Brain microvascular endothelial cell (primary cell): ENCODE measurements at regions not wholly inside any gene's neighbourhood (a gene's known extent, or its start where the extent isn't known, plus 50 kb on each side); places are given as distances from the start of the nearest gene placed in this dataset.

Experiments
- DNase-seq: peaks from one replicate; pipeline ENCODE4 v3.0.0-alpha.2; 2020
- H3K27ac ChIP-seq: fragments of 250-450 bp; sonication (Bioruptor Pico); 2 replicates; pipeline ENCODE4 v1.5.1; 2020; ENCODE audit warnings: mild to moderate bottlenecking, moderate library complexity
- H3K27me3 ChIP-seq: fragments of 250-450 bp; sonication (Bioruptor Pico); replicated peaks from 2 replicates; pipeline ENCODE4 v1.5.1; 2020; ENCODE audit warnings: mild to moderate bottlenecking
- H3K36me3 ChIP-seq: fragments of 250-450 bp; sonication (Bioruptor Pico); replicated peaks from 2 replicates; pipeline ENCODE4 v1.5.1; 2020; ENCODE audit warnings: mild to moderate bottlenecking
- H3K4me3 ChIP-seq: 2 replicates; pipeline ENCODE4 v1.5.1; 2011; ENCODE audit warnings: low read depth, mild to moderate bottlenecking, control low read depth, low read length, moderate library complexity
- in situ Hi-C: cut with HindIII; loops from 2 replicates; pipeline ENCODE4 v1.10.0; 2017; ENCODE audit warnings: low sequenced_read_pairs, low pct_ligation_motif_present
- TF ChIP-seq, protein P1 (sequence below): IDR thresholded peaks from 2 replicates; pipeline ENCODE4 v1.5.1; 2011; ENCODE audit warnings: low read depth, mild to moderate bottlenecking, moderate library complexity, low read length, control low read depth, inconsistent platforms; ENCODE audit errors: missing control alignments

DNA sequence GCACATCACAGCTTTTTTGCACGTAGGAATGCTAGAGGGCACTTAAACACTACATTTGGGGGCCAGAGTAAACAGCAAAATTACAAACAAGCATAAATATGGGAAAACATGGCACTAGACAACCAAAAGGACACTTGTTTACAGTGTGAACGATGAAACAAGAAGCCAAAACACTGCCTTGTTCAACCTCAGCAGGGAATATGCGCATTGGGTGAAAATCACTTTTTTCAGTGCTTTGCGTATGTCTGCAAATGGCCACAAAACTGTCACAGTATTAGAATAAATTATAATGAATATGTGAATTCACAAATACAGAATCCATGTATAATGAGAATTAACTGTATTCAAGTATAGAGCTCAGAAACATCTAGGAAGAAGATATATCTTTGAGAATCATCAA, 1064.0 kb upstream of the GYPC start:
- Histone ChIP-seq H3K4me3 (no peak overlapping the region), H3K36me3 (no peaks in the 10 kb centered on the region), H3K27ac (no peak overlapping the region), H3K27me3 (no peaks in the 10 kb centered on the region)
- DNase-seq, result no peak
- in situ Hi-C loops, result no loop called here
- TF ChIP-seq, protein P1, sequence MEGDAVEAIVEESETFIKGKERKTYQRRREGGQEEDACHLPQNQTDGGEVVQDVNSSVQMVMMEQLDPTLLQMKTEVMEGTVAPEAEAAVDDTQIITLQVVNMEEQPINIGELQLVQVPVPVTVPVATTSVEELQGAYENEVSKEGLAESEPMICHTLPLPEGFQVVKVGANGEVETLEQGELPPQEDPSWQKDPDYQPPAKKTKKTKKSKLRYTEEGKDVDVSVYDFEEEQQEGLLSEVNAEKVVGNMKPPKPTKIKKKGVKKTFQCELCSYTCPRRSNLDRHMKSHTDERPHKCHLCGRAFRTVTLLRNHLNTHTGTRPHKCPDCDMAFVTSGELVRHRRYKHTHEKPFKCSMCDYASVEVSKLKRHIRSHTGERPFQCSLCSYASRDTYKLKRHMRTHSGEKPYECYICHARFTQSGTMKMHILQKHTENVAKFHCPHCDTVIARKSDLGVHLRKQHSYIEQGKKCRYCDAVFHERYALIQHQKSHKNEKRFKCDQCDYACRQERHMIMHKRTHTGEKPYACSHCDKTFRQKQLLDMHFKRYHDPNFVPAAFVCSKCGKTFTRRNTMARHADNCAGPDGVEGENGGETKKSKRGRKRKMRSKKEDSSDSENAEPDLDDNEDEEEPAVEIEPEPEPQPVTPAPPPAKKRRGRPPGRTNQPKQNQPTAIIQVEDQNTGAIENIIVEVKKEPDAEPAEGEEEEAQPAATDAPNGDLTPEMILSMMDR, result no peak

DNA sequence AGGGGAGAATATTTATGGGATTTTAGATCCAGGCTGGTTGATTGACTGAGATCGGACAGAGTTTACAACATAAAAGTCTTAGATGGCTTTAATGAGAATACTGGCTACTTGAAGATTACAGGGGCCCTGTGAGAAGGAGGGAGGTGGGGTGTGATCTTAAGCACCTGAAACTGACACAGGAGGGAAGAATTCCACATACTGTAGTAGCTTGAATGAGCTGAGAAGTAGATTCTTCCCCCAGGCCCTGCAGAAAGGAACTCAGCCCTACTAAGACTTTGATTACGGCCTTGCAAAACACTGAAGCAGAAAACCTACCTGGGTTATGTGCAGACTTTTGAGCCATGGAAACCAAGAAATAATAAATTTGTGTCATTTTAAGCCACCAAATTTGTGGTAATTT, 1062.9 kb upstream of the GYPC start:
- H3K27me3 ChIP-seq, result no peaks in the 10 kb centered on the region
- in situ Hi-C loops, result no loop called here
- no peak overlapping the region for H3K27ac ChIP-seq
- H3K36me3 ChIP-seq, result no peaks in the 10 kb centered on the region
- H3K4me3 ChIP-seq, result no peak overlapping the region
- TF ChIP-seq, protein P1, result no peak
- DNase-seq, result no peak

DNA sequence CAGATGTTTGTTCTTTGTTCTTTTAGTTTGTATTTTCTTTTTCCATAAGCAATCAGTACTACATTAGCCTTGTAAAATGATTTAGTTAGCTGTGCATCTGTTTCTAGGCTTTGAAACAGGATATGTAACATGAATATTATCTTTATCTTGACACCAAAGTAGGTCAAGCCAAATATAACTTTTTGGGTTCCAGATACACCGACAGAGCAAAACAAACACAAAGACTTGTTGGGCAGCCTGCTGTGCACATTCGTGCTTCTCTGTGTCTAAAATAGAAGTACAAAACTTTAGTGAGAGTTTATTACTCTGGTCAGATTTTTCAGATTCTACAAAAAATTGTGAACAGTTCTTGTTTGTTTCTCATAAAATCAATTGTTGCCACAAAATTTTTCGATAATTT, 1059.3 kb upstream of the GYPC start:
- no peak overlapping the region for H3K4me3 ChIP-seq
- H3K36me3 ChIP-seq, result no peaks in the 10 kb centered on the region
- TF ChIP-seq, protein P1, result no peak
- in situ Hi-C loops, result no loop called here
- H3K27ac ChIP-seq, result no peak overlapping the region
- DNase-seq, result no peak
- no peaks in the 10 kb centered on the region for H3K27me3 ChIP-seq

DNA sequence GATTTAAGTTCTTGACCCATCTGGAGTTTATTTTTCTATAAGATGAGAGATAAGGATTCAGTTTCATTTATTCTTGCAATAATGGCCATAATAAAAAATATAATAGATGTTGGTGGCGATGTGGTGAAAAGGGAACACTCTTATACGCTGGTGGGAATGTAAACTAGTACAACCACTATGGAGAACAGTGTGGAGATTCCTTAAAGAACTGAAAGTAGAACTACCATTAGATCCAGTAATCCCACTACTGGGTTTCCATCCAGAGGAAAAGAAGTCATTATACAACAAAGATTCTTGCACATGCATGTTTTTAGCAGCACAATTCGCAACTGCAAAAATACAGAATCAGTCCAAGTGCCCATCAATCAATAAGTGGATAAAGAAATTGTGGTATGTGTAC, 1040.5 kb upstream of the GYPC start:
- Histone ChIP-seq H3K27me3 (no peaks in the 10 kb centered on the region), H3K27ac (no peak overlapping the region), H3K4me3 (no peak overlapping the region), H3K36me3 (no peaks in the 10 kb centered on the region)
- TF ChIP-seq, protein P1, result no peak
- in situ Hi-C loops, result no loop called here
- DNase-seq, result no peak

DNA sequence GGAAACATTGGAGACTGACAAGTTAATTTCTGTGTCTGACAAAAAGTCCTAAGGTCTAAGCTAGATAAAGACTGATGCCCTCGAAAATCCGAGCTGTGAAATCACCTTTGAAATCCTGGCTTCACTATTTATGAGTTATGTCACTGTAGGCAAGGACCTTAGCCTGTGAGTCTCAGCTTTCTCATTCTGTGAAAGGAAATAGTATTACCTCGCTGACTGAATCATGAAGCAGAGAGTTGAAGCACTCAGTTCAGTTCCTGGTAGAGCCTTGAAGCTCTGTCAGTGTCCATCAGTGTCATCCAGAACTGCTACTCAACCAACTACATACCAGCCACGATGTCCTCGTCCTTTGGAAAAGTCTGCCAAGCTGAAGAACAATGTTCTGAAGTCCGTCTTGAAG, 1025.6 kb upstream of the GYPC start:
- no peak overlapping the region for H3K27ac ChIP-seq
- DNase-seq, result no peak
- no peak overlapping the region for H3K4me3 ChIP-seq
- no peaks in the 10 kb centered on the region for H3K36me3 ChIP-seq
- no peaks in the 10 kb centered on the region for H3K27me3 ChIP-seq
- TF ChIP-seq, protein P1, result no peak
- in situ Hi-C loops, result no loop called here

DNA sequence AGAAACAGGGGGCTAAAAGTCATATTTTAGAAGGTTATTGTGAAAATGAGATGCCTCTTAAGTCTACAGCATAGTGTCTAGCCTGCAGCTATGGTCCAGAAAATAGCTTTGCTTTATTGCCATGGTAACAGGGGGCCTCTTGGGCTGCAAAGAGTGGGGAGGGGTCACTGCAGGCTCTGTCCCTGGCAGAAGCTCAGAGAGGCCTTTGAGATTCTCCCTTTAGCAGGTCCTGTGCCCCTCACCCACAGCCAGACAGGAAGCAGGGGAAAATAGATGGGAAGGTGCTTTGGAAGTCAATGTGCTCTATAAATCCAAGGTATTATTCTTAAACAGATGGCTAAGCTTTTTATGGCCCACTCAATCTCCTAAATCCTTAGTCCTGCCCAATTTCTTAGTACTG, 1021.3 kb upstream of the GYPC start:
- Histone ChIP-seq H3K4me3 (no peak overlapping the region), H3K27ac (no peak overlapping the region), H3K36me3 (no peaks in the 10 kb centered on the region), H3K27me3 (no peaks in the 10 kb centered on the region)
- in situ Hi-C loops, result no loop called here
- no peak for DNase-seq
- TF ChIP-seq, protein P1, result no peak
